Sigmoid colon (tissue), 4 donors: ENCODE measurements at regions not wholly inside any gene's neighbourhood (a gene's known extent, or its start where the extent isn't known, plus 50 kb on each side); places are given as distances from the start of the nearest gene placed in this dataset.

Experiments used
- EP300 ChIP-seq, 4 donors: sonication (generic); formaldehyde crosslinking; IDR thresholded peaks; one replicate each; pipeline ENCODE4 v1.6.1; 2017; ENCODE audit warnings: antibody characterized with exemption in 4 of 4
- POLR2AphosphoS5 ChIP-seq, 4 donors: sonication (generic); formaldehyde crosslinking; IDR thresholded peaks; one replicate each; pipeline ENCODE4 v1.6.1; 2017; ENCODE audit warnings: antibody characterized with exemption in 4 of 4

DNA sequence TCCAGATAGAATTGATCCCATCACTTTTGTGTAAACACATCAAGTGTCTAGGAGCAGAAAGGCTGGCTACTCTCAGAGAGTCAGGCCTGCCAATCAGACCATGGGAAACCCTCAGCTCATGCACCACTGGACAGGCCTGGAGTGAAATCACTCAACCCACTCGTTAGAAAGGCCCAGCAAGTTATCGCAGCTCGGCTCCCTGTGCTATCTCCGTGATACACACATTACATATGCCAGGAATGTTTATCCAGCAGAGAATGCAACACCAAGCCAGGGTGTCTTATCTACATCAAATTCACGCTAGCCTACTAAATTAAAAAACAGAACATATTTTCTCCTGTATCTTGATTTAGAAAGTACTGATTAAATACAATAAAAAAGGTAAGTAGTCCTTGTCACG, 232.4 kb upstream of the FOXQ1 start:
- TF ChIP-seq POLR2AphosphoS5 (IDR thresholded peaks at IDR 0.05) (no peak), EP300 (IDR thresholded peaks at IDR 0.05) (no peak)
